BE2C (cell line): ENCODE measurements at regions not wholly inside any gene's neighbourhood (a gene's known extent, or its start where the extent isn't known, plus 50 kb on each side); places are given as distances from the start of the nearest gene placed in this dataset.
A peak's percentile ranks its signal among the peaks of the same experiment; 100 is the strongest.

ENCODE experiments used
- DNase-seq: peaks from one replicate; pipeline ENCODE4 v3.0.0-alpha.2; 2020
- H3K27me3 ChIP-seq: fragments of 250-450 bp; sonication (Bioruptor Pico); 2 replicates; pipeline ENCODE4 v1.5.1; 2020; ENCODE audit warnings: mild to moderate bottlenecking
- H3K36me3 ChIP-seq: fragments of 250-450 bp; sonication (Bioruptor Pico); 2 replicates; pipeline ENCODE4 v1.5.1; 2020; ENCODE audit warnings: mild to moderate bottlenecking
- H3K4me1 ChIP-seq: fragments of 250-450 bp; sonication (Bioruptor Pico); 2 replicates; pipeline ENCODE4 v1.5.1; 2020
- H3K4me3 ChIP-seq: 2 replicates; pipeline ENCODE4 v1.5.1; 2011; ENCODE audit warnings: low read depth, low read length
- H3K9me3 ChIP-seq: fragments of 250-450 bp; sonication (Bioruptor Pico); 2 replicates; pipeline ENCODE4 v1.5.1; 2020
- CTCF ChIP-seq: IDR thresholded peaks from 2 replicates; pipeline ENCODE4 v1.5.1; 2012; ENCODE audit warnings: mild to moderate bottlenecking, low read depth, low read length

DNA sequence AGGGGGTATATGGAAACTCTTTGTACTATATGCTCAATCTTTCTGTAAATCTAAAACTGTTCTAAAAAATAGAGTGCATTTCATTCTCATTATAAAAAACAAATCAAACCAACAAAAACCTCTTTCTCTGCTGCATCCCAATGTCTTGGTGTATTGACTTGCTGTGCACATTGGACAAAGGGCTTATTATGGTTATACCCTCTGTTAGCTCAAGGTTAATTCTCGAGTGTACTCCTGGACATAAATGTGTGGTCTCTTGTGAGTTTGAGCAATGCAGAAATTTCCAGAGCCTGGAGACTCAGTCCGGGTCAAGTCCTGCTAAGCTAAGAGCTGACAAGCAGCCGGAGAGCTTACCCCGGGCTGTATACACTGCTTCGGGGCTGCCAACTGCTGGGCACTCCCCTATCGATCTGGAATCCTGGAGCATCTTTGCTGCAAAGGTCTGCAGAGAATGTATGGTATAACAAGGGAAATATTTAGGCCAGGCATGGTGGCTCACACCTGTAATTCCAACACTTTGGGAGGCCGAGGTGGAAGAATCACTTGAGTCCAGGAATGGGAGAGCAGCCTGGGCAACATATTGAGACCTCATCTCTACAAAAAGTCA lies 66.2 kb upstream of the BRD7 start:
- Histone ChIP-seq H3K4me3 (no peak overlapping the region), H3K36me3 (no peaks in the 10 kb centered on the region), H3K9me3 (no peaks in the 10 kb centered on the region; the same call in 1 of the 2 replicates), H3K4me1 (peaks cover 7% of the 10 kb centered on the region; the same call in 1 of the 2 replicates), H3K27me3 (0 out of 2 replicates have a peak, but pooled peaks cover 5% of the 10 kb centered on the region)
- TF ChIP-seq CTCF, result no peak
- DNase-seq, result no peak

DNA sequence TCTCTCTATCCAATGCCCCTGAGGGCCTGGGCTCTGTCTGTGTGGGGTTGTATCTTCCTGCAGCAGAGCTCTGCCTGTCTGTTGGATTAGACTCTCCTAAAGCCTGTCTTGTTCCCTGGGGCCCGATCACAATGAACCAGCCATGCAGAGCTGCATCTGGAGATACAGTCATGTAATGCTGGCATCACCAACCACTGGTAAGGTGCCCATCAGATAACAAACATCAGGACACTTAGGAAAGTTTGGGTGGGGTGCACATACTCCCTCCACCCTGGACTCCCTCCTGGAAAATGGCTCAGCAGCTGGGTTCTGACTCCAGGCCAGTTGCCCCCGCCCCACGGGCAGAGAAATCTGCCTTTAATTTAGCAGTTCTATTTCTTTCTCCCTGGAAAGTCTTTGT lies 61.3 kb upstream of the BRD7 start:
- Histone ChIP-seq H3K36me3 (no peaks in the 10 kb centered on the region), H3K4me1 (peaks cover 13% of the 10 kb centered on the region), H3K9me3 (no peaks in the 10 kb centered on the region), H3K4me3 (no peak overlapping the region), H3K27me3 (0 out of 2 replicates have a peak, but pooled peaks cover 5% of the 10 kb centered on the region)
- TF ChIP-seq CTCF, result no peak
- DNase-seq, result peak; percentile 82

- TF ChIP-seq CTCF, result no peak
- no peaks in the 10 kb centered on the region for H3K36me3 ChIP-seq
- H3K4me3 ChIP-seq, result no peak overlapping the region
- H3K4me1 ChIP-seq, result peaks cover 13% of the 10 kb centered on the region
- H3K27me3 ChIP-seq, result 0 out of 2 replicates have a peak, but pooled peaks cover 5% of the 10 kb centered on the region
- DNase-seq, result no peak
- H3K9me3 ChIP-seq, result no peaks in the 10 kb centered on the region
Measured at GRCh38 chr16:50428742-50429141, 60.0 kb upstream of the BRD7 start.

DNA sequence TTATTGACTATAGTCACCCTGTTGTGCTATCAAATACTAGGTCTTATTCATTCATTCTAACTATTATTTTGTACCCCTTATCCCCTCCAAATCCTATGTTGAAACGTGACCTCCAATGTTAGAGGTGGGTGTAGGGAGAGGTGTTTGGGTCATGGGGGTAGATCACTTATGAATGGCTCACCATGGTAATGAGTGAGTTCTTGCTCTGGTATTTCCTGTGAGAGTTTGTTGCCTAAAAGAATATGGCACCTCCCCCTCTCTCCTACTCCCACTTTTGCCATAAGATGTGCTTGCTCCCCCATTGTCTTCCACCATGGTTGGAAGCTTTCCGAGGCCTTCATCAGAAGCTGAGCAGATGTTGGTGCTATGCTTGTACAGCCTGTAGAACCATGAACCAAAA lies 59.3 kb upstream of the BRD7 start:
- DNase-seq, result no peak
- H3K36me3 ChIP-seq, result no peaks in the 10 kb centered on the region
- no peaks in the 10 kb centered on the region for H3K9me3 ChIP-seq
- no peak overlapping the region for H3K4me3 ChIP-seq
- H3K27me3 ChIP-seq, result no peaks in the 10 kb centered on the region
- peaks cover 13% of the 10 kb centered on the region for H3K4me1 ChIP-seq
- TF ChIP-seq CTCF, result no peak

- no peak for TF ChIP-seq CTCF
- Histone ChIP-seq H3K4me1 (peaks cover 13% of the 10 kb centered on the region), H3K9me3 (no peaks in the 10 kb centered on the region), H3K36me3 (no peaks in the 10 kb centered on the region), H3K27me3 (no peaks in the 10 kb centered on the region), H3K4me3 (no peak overlapping the region)
- no peak for DNase-seq
Measured at GRCh38 chr16:50427107-50427506, 58.3 kb upstream of the BRD7 start.

GRCh38 chr16:50425648-50426047 lies 56.9 kb upstream of the BRD7 start:
- no peak for TF ChIP-seq CTCF
- Histone ChIP-seq H3K36me3 (no peaks in the 10 kb centered on the region), H3K27me3 (no peaks in the 10 kb centered on the region), H3K4me1 (peaks cover 10% of the 10 kb centered on the region), H3K9me3 (no peaks in the 10 kb centered on the region), H3K4me3 (no peak overlapping the region)
- peak; percentile 77 for DNase-seq
